CD14-positive monocyte (primary cell): ENCODE measurements at regions not wholly inside any gene's neighbourhood (a gene's known extent, or its start where the extent isn't known, plus 50 kb on each side); places are given as distances from the start of the nearest gene placed in this dataset.

Source experiments
- DNase-seq, 3 donors: peaks; one replicate each; pipeline ENCODE4 v3.0.0-alpha.2; 2011 to 2022
- H2AFZ ChIP-seq: 2 replicates; pipeline ENCODE4 v1.6.0; 2012; ENCODE audit warnings: mild to moderate bottlenecking, low read depth, low read length, inconsistent platforms; ENCODE audit not compliant: insufficient read depth, poor library complexity, severe bottlenecking
- H3K27ac ChIP-seq, 2 donors: 1 replicate in 1 of 2; 2 replicates in 1 of 2; pipeline ENCODE4 v1.5.1; 2012 to 2013; ENCODE audit warnings: low read length in 2 of 2, control low read depth in 1 of 2, inconsistent platforms in 1 of 2, low read depth in 1 of 2, mild to moderate bottlenecking in 1 of 2
- H3K27me3 ChIP-seq, 2 donors: one replicate each; pipeline versions ENCODE4 v1.6.0 to v1.6.1; 2011 to 2013; ENCODE audit warnings: low read length in 2 of 2; ENCODE audit not compliant: control insufficient read depth in 2 of 2, insufficient read depth in 2 of 2
- H3K36me3 ChIP-seq, 2 donors: replicated peaks in 1 of 2; 1 replicate in 1 of 2; 2 replicates in 1 of 2; pipeline versions ENCODE4 v1.5.1 to v1.6.1; 2012 to 2013; ENCODE audit warnings: low read length in 2 of 2, control low read depth in 1 of 2, inconsistent platforms in 1 of 2, mild to moderate bottlenecking in 1 of 2; ENCODE audit not compliant: insufficient read depth in 2 of 2, control insufficient read depth in 1 of 2
- H3K4me1 ChIP-seq, 2 donors: 1 replicate in 1 of 2; 2 replicates in 1 of 2; pipeline versions ENCODE4 v1.5.1 to v1.6.1; 2012 to 2013; ENCODE audit warnings: low read length in 2 of 2, control low read depth in 1 of 2, inconsistent platforms in 1 of 2, mild to moderate bottlenecking in 1 of 2, moderate library complexity in 1 of 2; ENCODE audit not compliant: insufficient read depth in 2 of 2, control insufficient read depth in 1 of 2
- H3K4me2 ChIP-seq: replicated peaks from 2 replicates; pipeline ENCODE3; 2012; ENCODE audit warnings: low read length, moderate library complexity, mild to moderate bottlenecking; ENCODE audit not compliant: poor library complexity, severe bottlenecking; ENCODE audit errors: extremely low read depth
- H3K4me3 ChIP-seq, 3 experiments: fragments of 200-600 bp in 1 of 3; sonication (generic) in 1 of 3; replicated peaks in 1 of 3; 1 replicate in 2 of 3; 2 replicates in 1 of 3; pipeline ENCODE4 v1.5.1; 2011 to 2013; ENCODE audit warnings: low read length in 3 of 3, mild to moderate bottlenecking in 3 of 3, control low read depth in 2 of 3, low read depth in 2 of 3, inconsistent platforms in 1 of 3, moderate library complexity in 1 of 3
- H3K79me2 ChIP-seq: 2 replicates; pipeline ENCODE4 v1.6.0; 2012; ENCODE audit warnings: mild to moderate bottlenecking, control low read depth, inconsistent platforms, low read length, moderate library complexity; ENCODE audit not compliant: insufficient read depth
- H3K9ac ChIP-seq: 2 replicates; pipeline ENCODE4 v1.6.0; 2017; ENCODE audit warnings: low read length, mild to moderate bottlenecking; ENCODE audit not compliant: insufficient read depth, poor library complexity, severe bottlenecking
- H3K9me3 ChIP-seq, 2 donors: replicated peaks in 1 of 2; 1 replicate in 1 of 2; 2 replicates in 1 of 2; pipeline versions ENCODE4 v1.5.1 to v1.6.1; 2012 to 2013; ENCODE audit warnings: low read length in 2 of 2, control low read depth in 1 of 2; ENCODE audit not compliant: control insufficient read depth in 1 of 2, insufficient read depth in 1 of 2
- H4K20me1 ChIP-seq: 2 replicates; pipeline ENCODE4 v1.6.0; 2012; ENCODE audit warnings: mild to moderate bottlenecking, low read length, control low read depth, moderate library complexity; ENCODE audit not compliant: insufficient read depth
- H3K27ac Mint-ChIP-seq, 7 donors: one replicate each; pipeline ENCODE4 v1.8.0; 2020; ENCODE audit warnings: mild to moderate bottlenecking in 7 of 7, mixed read lengths in 7 of 7, moderate library complexity in 6 of 7, inconsistent platforms in 2 of 7
- H3K27me3 Mint-ChIP-seq, 3 donors: one replicate each; pipeline ENCODE4 v1.8.0; 2021 to 2022; ENCODE audit warnings: low read depth in 3 of 3, mild to moderate bottlenecking in 3 of 3, mixed read lengths in 3 of 3, moderate library complexity in 3 of 3, inconsistent platforms in 1 of 3
- H3K36me3 Mint-ChIP-seq, 2 donors: one replicate each; pipeline ENCODE4 v1.8.0; 2020; ENCODE audit warnings: mixed read lengths in 2 of 2, inconsistent platforms in 1 of 2, mild to moderate bottlenecking in 1 of 2
- H3K4me1 Mint-ChIP-seq: one replicate; pipeline ENCODE4 v1.8.0; 2020; ENCODE audit warnings: mild to moderate bottlenecking, mixed read lengths
- H3K4me3 Mint-ChIP-seq, 2 donors: one replicate each; pipeline ENCODE4 v1.8.0; 2020; ENCODE audit warnings: mild to moderate bottlenecking in 2 of 2, mixed read lengths in 2 of 2, moderate library complexity in 1 of 2
- H3K9me3 Mint-ChIP-seq, 7 donors: one replicate each; pipeline ENCODE4 v1.8.0; 2020 to 2022; ENCODE audit warnings: mixed read lengths in 7 of 7, mild to moderate bottlenecking in 6 of 7, moderate library complexity in 6 of 7, inconsistent platforms in 2 of 7
- intact Hi-C, 2 donors: fragments of 100-400 bp; cut with micrococcal nuclease; formaldehyde crosslinking; loops; one replicate each; pipeline versions ENCODE4 v1.15.0 to v1.15.1; 2023
- TF ChIP-seq, protein P1 (sequence below): fragments of 200-600 bp; IDR thresholded peaks from one replicate; pipeline ENCODE4 v1.8.0; 2022; ENCODE audit warnings: antibody characterized with exemption, mild to moderate bottlenecking

DNA sequence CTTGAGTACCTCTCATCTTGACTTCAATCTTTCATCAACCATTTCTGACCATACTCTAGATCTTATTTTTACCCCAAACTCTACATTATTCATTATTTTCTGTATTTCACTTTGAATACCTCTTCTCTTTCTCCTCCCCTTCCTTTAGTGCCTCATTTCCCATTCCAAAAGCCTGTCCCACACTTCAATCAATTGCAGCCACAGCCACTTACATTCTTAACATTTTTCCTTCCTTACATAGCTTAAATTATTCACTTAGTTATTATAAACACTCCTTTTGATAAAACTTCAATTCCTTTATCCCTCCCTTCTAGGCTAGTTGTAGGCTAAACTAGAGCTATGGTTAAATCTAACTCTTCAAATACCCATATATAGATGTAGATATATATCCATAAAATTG lies 344.0 kb downstream of the PRR16 start:
- H2AFZ ChIP-seq: no peak overlapping the region
- no peaks in the 10 kb centered on the region for H3K79me2 ChIP-seq
- TF ChIP-seq, protein P1, sequence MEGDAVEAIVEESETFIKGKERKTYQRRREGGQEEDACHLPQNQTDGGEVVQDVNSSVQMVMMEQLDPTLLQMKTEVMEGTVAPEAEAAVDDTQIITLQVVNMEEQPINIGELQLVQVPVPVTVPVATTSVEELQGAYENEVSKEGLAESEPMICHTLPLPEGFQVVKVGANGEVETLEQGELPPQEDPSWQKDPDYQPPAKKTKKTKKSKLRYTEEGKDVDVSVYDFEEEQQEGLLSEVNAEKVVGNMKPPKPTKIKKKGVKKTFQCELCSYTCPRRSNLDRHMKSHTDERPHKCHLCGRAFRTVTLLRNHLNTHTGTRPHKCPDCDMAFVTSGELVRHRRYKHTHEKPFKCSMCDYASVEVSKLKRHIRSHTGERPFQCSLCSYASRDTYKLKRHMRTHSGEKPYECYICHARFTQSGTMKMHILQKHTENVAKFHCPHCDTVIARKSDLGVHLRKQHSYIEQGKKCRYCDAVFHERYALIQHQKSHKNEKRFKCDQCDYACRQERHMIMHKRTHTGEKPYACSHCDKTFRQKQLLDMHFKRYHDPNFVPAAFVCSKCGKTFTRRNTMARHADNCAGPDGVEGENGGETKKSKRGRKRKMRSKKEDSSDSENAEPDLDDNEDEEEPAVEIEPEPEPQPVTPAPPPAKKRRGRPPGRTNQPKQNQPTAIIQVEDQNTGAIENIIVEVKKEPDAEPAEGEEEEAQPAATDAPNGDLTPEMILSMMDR: no peak
- no peak overlapping the region for H3K27ac ChIP-seq
- Mint-ChIP-seq H3K27me3 (peaks cover 0 to 4% (median 2%) of the 10 kb centered on the region in 3 donors), H3K4me3 (no peak overlapping the region), H3K36me3 (no peaks in the 10 kb centered on the region), H3K9me3 (peaks cover 0 to 3% (median 0%) of the 10 kb centered on the region in 7 donors), H3K27ac (no peak overlapping the region), H3K4me1 (no peaks in the 10 kb centered on the region)
- no peak overlapping the region for H3K9ac ChIP-seq
- H3K4me1 ChIP-seq: no peaks in the 10 kb centered on the region
- no peak overlapping the region for H3K4me2 ChIP-seq
- H4K20me1 ChIP-seq: no peaks in the 10 kb centered on the region
- H3K36me3 ChIP-seq: no peaks in the 10 kb centered on the region
- DNase-seq: no peak
- intact Hi-C loops: no loop called here
- no peaks in the 10 kb centered on the region for H3K27me3 ChIP-seq
- H3K4me3 ChIP-seq: no peak overlapping the region
- no peaks in the 10 kb centered on the region for H3K9me3 ChIP-seq

DNA sequence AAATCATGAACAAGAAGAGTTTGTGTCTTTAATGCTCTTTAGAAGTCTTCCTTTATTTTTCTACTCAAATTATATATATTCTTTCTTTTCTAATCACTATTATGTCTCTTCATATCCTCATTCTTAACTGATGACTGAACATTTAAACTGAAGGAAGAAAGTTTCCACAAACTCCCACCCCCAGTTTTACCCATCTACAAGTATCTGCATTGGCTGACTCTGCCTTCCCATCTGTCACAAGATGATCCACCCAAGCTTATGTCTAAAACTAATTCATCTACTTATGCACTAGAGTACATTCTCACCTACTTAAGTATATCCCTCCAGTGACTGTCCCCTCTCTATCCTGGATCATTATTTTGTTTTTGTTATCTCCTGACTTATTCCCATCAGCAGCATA lies 344.5 kb downstream of the PRR16 start:
- no peak overlapping the region for H3K27ac Mint-ChIP-seq
- H3K4me3 Mint-ChIP-seq: no peak overlapping the region
- Histone ChIP-seq H3K4me3 (no peak overlapping the region), H3K79me2 (no peaks in the 10 kb centered on the region), H3K9me3 (no peaks in the 10 kb centered on the region), H3K9ac (no peak overlapping the region), H3K36me3 (no peaks in the 10 kb centered on the region), H3K27ac (no peak overlapping the region), H3K4me2 (no peak overlapping the region), H2AFZ (no peak overlapping the region), H4K20me1 (no peaks in the 10 kb centered on the region), H3K27me3 (no peaks in the 10 kb centered on the region), H3K4me1 (no peaks in the 10 kb centered on the region)
- no peaks in the 10 kb centered on the region for H3K4me1 Mint-ChIP-seq
- peaks cover 0 to 3% (median 0%) of the 10 kb centered on the region in 7 donors for H3K9me3 Mint-ChIP-seq
- intact Hi-C loops: no loop called here
- H3K36me3 Mint-ChIP-seq: no peaks in the 10 kb centered on the region
- TF ChIP-seq, protein P1: no peak
- no peak for DNase-seq
- peaks cover 0 to 4% (median 2%) of the 10 kb centered on the region in 3 donors for H3K27me3 Mint-ChIP-seq
